Caco-2 (cell line): ENCODE measurements at regions not wholly inside any gene's neighbourhood (a gene's known extent, or its start where the extent isn't known, plus 50 kb on each side); places are given as distances from the start of the nearest gene placed in this dataset.

Experiments used
- BruUV-seq: library from RNA; stranded (reverse); fragments of 400-500 nt; replicated peaks from 2 replicates; lab custom pipeline; 2021; lab: Mats Ljungman, UMichigan
- CTCF ChIA-PET: fragments of 300-600 bp; sonication (Branson Sonifier 250); formaldehyde crosslinking; loops from one replicate; lab custom pipeline; 2022; ENCODE audit warnings: antibody characterized with exemption; lab: Charles Lee
- POLR2A ChIA-PET: fragments of 300-600 bp; sonication (Branson Sonifier 250); formaldehyde crosslinking; loops from one replicate; lab custom pipeline; 2022; ENCODE audit warnings: antibody characterized with exemption; lab: Charles Lee
- DNase-seq, 2 experiments: peaks; one replicate each; pipeline versions ENCODE4 v3.0.0 to v3.0.0-alpha.2; 2020 to 2022
- H3K27me3 ChIP-seq: replicated peaks from 2 replicates; pipeline ENCODE4 v1.6.0; 2011; ENCODE audit warnings: low read length; ENCODE audit not compliant: control insufficient read depth, insufficient read depth
- H3K36me3 ChIP-seq: 2 replicates; pipeline ENCODE4 v1.5.1; 2011; ENCODE audit warnings: low read length; ENCODE audit not compliant: control insufficient read depth, insufficient read depth
- H3K4me1 ChIP-seq: fragments of 250-450 bp; sonication (Bioruptor Pico); 2 replicates; pipeline ENCODE4 v1.5.1; 2020; ENCODE audit warnings: mild to moderate bottlenecking
- H3K4me3 ChIP-seq: 2 replicates; pipeline ENCODE4 v1.5.1; 2011; ENCODE audit warnings: low read depth, mild to moderate bottlenecking, control low read depth, low read length
- H3K9me3 ChIP-seq: fragments of 250-450 bp; sonication (Bioruptor Pico); 2 replicates; pipeline ENCODE4 v1.5.1; 2020; ENCODE audit warnings: mild to moderate bottlenecking, moderate library complexity
- H3K27ac Mint-ChIP-seq: one replicate; pipeline ENCODE4 v1.8.0; 2022; ENCODE audit warnings: mixed read lengths; ENCODE audit not compliant: unreplicated experiment
- H3K27me3 Mint-ChIP-seq: one replicate; pipeline ENCODE4 v1.8.0; 2022; ENCODE audit warnings: mixed read lengths; ENCODE audit not compliant: insufficient read depth, unreplicated experiment
- H3K36me3 Mint-ChIP-seq: one replicate; pipeline ENCODE4 v1.8.0; 2022; ENCODE audit warnings: mild to moderate bottlenecking, mixed read lengths; ENCODE audit not compliant: insufficient read depth, unreplicated experiment
- H3K4me1 Mint-ChIP-seq: one replicate; pipeline ENCODE4 v1.8.0; 2022; ENCODE audit warnings: low read depth, mixed read lengths; ENCODE audit not compliant: unreplicated experiment
- H3K4me3 Mint-ChIP-seq: one replicate; pipeline ENCODE4 v1.8.0; 2022; ENCODE audit warnings: mild to moderate bottlenecking, moderate library complexity, mixed read lengths; ENCODE audit not compliant: unreplicated experiment
- H3K9me3 Mint-ChIP-seq: one replicate; pipeline ENCODE4 v1.8.0; 2022; ENCODE audit warnings: mixed read lengths; ENCODE audit not compliant: unreplicated experiment
- intact Hi-C: fragments of 100-400 bp; cut with micrococcal nuclease; formaldehyde crosslinking; loops from one replicate; pipeline ENCODE4 v1.10.0; 2022; ENCODE audit not compliant: unreplicated experiment
- TF ChIP-seq, protein P1 (sequence below), 2 experiments: fragments of 200-600 bp in 1 of 2; IDR thresholded peaks; 1 replicate in 1 of 2; 2 replicates in 1 of 2; pipeline versions ENCODE4 v1.5.1 to v1.8.0; 2011 to 2022; ENCODE audit warnings: antibody characterized with exemption in 1 of 2, control low read depth in 1 of 2, inconsistent platforms in 1 of 2, low read depth in 1 of 2, low read length in 1 of 2, mild to moderate bottlenecking in 1 of 2, moderate library complexity in 1 of 2; ENCODE audit not compliant: insufficient read depth in 1 of 2, severe bottlenecking in 1 of 2, unreplicated experiment in 1 of 2

GRCh38 chr17:69822314-69822875, 252.6 kb upstream of the KCNJ16 start:
- Mint-ChIP-seq H3K27me3 (no peaks in the 10 kb centered on the region), H3K9me3 (peaks cover 12% of the 10 kb centered on the region), H3K36me3 (no peaks in the 10 kb centered on the region), H3K27ac (no peak overlapping the region), H3K4me3 (no peak overlapping the region), H3K4me1 (no peaks in the 10 kb centered on the region)
- intact Hi-C loops: no loop called here
- ChIA-PET POLR2A (no interaction called here), CTCF (no interaction called here)
- no peaks in the 10 kb centered on the region for H3K27me3 ChIP-seq
- BruUV-seq: no TSS peak
- no peak for DNase-seq
- no peak overlapping the region for H3K4me3 ChIP-seq
- H3K9me3 ChIP-seq: peaks cover 14% of the 10 kb centered on the region
- TF ChIP-seq, protein P1, sequence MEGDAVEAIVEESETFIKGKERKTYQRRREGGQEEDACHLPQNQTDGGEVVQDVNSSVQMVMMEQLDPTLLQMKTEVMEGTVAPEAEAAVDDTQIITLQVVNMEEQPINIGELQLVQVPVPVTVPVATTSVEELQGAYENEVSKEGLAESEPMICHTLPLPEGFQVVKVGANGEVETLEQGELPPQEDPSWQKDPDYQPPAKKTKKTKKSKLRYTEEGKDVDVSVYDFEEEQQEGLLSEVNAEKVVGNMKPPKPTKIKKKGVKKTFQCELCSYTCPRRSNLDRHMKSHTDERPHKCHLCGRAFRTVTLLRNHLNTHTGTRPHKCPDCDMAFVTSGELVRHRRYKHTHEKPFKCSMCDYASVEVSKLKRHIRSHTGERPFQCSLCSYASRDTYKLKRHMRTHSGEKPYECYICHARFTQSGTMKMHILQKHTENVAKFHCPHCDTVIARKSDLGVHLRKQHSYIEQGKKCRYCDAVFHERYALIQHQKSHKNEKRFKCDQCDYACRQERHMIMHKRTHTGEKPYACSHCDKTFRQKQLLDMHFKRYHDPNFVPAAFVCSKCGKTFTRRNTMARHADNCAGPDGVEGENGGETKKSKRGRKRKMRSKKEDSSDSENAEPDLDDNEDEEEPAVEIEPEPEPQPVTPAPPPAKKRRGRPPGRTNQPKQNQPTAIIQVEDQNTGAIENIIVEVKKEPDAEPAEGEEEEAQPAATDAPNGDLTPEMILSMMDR (IDR thresholded peaks at IDR 0.05; ENCODE audit: insufficient read depth in 1 of 2, low read depth in 1 of 2, low read length in 1 of 2, severe bottlenecking in 1 of 2, unreplicated experiment in 1 of 2): no peak
- H3K36me3 ChIP-seq: no peaks in the 10 kb centered on the region
- no peaks in the 10 kb centered on the region for H3K4me1 ChIP-seq

DNA sequence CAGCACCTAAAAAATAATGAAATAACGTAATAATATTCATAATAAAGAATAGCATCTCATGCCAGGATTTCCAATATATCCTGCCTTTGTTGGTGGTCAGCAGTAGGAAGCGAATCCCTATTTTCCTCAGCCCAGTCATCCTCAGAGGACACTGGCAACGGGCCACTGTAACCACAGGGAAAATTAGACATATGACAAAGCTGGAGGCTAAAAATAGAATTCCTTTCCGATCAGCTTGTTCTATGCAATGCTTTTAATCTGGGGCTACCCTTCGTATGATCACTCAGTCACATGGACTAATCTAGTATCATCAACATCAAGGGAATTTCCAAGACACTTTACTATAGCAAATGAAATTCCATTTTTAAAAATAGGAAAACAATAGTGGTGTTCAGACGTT, 246.9 kb upstream of the KCNJ16 start:
- Mint-ChIP-seq H3K27ac (no peak overlapping the region), H3K4me1 (no peaks in the 10 kb centered on the region), H3K9me3 (peaks cover 13% of the 10 kb centered on the region), H3K27me3 (peaks cover 3% of the 10 kb centered on the region), H3K36me3 (no peaks in the 10 kb centered on the region), H3K4me3 (no peak overlapping the region)
- TF ChIP-seq, protein P1 (IDR thresholded peaks at IDR 0.05; ENCODE audit: insufficient read depth in 1 of 2, low read depth in 1 of 2, low read length in 1 of 2, severe bottlenecking in 1 of 2, unreplicated experiment in 1 of 2): no peak
- no peaks in the 10 kb centered on the region for H3K9me3 ChIP-seq
- intact Hi-C loops: no loop called here
- CTCF ChIA-PET: no interaction called here
- no TSS peak for BruUV-seq
- no peaks in the 10 kb centered on the region for H3K27me3 ChIP-seq
- H3K36me3 ChIP-seq: no peaks in the 10 kb centered on the region
- POLR2A ChIA-PET: no interaction called here
- DNase-seq: no peak
- H3K4me1 ChIP-seq: no peaks in the 10 kb centered on the region
- no peak overlapping the region for H3K4me3 ChIP-seq

DNA sequence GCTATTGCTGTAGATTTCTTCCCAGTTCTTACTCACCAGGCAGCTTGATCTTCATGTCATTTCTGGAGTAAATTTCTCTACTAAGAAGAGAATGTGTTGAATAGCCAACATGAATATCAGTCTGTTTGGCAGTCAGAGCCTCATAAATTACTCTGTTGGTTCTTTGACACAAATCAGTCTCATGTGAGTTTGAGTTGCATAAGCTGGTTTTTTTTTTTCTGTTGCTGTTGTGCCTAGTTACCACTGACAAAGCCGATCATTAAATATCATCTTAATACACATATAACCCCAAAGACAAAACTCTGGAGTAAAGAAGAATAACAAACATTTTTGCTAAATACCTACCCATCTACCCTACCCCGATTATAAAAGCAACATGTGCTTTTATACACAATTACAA, 240.5 kb upstream of the KCNJ16 start:
- Histone ChIP-seq H3K36me3 (no peaks in the 10 kb centered on the region), H3K27me3 (no peaks in the 10 kb centered on the region), H3K4me1 (no peaks in the 10 kb centered on the region), H3K4me3 (no peak overlapping the region), H3K9me3 (peaks cover 10% of the 10 kb centered on the region)
- Mint-ChIP-seq H3K4me1 (no peaks in the 10 kb centered on the region), H3K27ac (no peak overlapping the region), H3K27me3 (peaks cover 3% of the 10 kb centered on the region), H3K4me3 (no peak overlapping the region), H3K36me3 (no peaks in the 10 kb centered on the region), H3K9me3 (peaks cover 10% of the 10 kb centered on the region)
- DNase-seq: no peak
- TF ChIP-seq, protein P1 (IDR thresholded peaks at IDR 0.05; ENCODE audit: insufficient read depth in 1 of 2, low read depth in 1 of 2, low read length in 1 of 2, severe bottlenecking in 1 of 2, unreplicated experiment in 1 of 2): no peak
- intact Hi-C loops: no loop called here
- BruUV-seq: no TSS peak
- CTCF ChIA-PET: no interaction called here
- POLR2A ChIA-PET: no interaction called here
